CD4-positive, alpha-beta T cell treated with Interleukin-17A for 4 hours (primary cell): ENCODE measurements at regions not wholly inside any gene's neighbourhood (a gene's known extent, or its start where the extent isn't known, plus 50 kb on each side); places are given as distances from the start of the nearest gene placed in this dataset.
A peak's percentile ranks its signal among the peaks of the same experiment; 100 is the strongest.

Experiments
- DNase-seq: peaks from one replicate; pipeline ENCODE4 v3.0.0-alpha.2; 2020; ENCODE audit warnings: mixed read lengths

DNA sequence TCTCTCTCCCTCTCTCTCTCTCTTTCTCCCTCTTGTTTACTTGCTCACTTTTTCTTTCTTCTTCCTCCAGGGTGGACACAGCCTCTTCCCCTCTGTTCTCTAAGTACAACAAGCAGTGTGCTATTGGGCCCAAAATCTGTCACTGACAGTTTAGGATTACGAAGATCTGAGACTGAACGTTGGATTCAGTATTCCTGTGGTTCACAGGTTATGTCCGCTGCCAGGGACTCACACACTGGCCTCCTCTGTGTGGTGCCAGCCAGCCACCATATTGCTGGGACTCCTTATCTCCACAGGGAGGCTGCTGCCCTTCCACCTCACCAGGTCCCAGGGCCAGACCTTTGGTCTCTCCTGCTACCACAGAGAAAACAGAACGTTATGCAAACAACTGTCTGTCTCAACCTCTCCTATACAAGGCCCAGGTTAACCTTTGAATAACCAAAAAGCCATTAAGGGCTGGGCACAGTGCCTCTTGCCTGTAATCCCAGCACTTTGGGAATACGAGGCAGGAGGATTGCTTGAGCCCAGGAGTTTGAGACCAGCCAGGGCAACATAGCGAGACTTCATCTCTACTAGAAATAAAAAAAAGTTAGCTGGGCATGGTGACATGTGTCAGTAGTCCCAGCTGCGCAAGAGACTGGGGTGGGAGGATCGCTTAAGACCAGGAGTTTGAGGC lies 171.9 kb upstream of the RAB4A start:
- DNase-seq: no peak

- no peak for DNase-seq
Measured at GRCh38 chr1:229101011-229101871, 169.7 kb upstream of the RAB4A start.

GRCh38 chr1:229102741-229103391 lies 168.0 kb upstream of the RAB4A start:
- DNase-seq: no peak

GRCh38 chr1:229104654-229105053 lies 166.3 kb upstream of the RAB4A start:
- no peak for DNase-seq

GRCh38 chr1:229105109-229105508 lies 165.8 kb upstream of the RAB4A start:
- no peak for DNase-seq

GRCh38 chr1:229105822-229106525 lies 164.9 kb upstream of the RAB4A start:
- no peak for DNase-seq

DNA sequence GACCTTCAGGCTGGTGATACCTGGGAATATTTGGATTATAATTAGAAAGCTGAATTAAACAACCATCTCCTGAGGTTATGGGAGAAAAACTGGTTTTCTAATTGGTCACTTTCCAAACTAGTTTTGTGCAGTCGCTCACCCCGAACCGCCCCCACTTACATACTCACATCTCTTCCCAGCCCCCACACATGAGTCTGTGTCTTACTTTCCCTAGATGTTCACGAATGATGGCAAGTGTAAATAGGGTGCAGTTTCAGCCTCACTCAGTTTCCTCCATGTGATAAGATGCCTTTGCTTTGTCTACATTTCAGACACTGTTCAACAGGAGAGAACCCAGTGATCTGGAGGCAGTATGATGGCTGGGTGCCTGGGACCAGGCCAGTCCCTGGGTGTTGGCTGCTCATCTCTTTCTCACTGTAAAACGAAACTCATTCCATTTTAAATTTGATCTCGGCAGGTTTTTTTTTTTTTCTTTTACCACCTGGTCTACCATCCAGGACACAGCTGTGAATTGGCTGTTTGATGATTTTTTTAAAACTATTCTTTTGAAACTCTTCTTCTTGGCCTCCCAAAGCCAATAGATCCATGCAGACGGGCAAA lies 164.3 kb upstream of the RAB4A start:
- DNase-seq: no peak

DNA sequence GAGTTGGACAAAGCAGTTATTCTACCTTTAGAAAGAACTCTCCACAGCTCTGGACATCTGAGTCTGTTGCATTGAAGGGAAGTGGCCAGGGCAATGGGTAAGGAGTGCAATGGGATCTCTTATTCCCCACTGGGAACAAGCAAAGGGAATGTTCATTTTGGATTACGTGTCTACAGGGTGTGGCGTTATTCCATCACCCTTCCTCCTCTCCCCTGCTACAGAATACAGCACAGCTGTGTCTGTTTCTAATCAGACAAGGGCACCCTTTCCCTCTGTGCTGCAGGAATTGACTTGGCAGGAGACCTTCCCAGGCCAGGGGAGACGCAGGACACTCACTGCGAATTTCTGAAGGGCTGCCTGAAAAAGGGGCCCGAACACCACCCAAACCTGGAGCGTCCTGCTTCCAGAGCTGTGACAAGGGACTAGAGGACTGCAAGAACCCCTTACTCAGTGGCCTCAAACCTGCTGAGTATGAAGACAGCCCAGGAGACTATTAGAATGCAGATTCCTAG lies 163.6 kb upstream of the RAB4A start:
- no peak for DNase-seq

- DNase-seq: no peak
Measured at GRCh38 chr1:229107972-229108371, 162.9 kb upstream of the RAB4A start.

DNA sequence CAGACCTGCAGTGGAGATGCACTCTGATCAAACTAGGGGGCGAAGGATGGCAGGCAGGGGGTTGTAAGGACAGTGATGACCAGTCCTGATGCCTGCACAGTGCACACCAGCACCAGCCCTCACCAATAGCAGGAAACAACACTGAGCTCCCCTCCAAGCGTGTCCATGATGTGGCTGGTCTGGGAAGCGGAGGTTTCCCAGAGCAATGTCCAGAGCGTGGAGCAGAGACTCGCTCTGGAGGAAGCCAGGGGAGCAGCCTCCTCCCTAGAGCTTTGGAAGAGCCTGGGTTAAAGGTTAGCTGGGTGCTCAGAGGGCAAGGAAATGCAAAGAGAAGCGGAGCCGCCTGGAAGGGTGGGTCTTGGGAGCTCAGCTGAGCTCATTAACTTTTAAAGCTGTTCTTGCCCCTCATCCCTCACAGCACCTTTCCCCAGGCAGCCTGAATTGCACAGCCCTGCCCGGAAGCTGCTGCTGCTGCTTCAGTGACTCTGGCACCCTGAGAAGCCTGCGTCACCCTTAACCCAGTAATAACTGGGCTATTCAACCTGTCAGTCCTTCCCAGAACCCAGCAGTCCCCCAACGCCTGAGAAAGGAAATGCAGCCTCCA lies 162.2 kb upstream of the RAB4A start:
- no peak for DNase-seq

DNA sequence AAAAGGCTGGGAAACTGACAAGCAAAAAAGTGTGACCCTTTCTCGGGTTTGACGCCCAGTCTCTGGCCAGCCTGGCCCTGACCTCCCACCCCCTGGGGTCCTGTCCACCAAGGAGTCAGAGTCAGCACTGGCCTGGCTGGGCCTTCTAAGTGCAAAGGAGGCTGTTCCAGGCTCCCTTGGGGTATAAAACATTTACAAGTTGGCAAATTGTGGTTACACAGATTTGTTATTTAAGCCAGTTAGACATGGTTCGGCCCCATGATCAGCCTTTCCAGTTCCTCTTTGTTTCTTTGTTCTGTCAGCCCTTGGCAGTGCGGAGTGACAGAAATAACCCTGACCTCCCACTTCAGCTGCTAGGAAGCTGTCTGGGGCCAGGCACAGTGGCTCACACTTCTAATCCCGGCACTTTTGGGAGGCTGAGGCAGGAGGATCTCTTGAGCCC lies 161.6 kb upstream of the RAB4A start:
- DNase-seq: no peak

DNA sequence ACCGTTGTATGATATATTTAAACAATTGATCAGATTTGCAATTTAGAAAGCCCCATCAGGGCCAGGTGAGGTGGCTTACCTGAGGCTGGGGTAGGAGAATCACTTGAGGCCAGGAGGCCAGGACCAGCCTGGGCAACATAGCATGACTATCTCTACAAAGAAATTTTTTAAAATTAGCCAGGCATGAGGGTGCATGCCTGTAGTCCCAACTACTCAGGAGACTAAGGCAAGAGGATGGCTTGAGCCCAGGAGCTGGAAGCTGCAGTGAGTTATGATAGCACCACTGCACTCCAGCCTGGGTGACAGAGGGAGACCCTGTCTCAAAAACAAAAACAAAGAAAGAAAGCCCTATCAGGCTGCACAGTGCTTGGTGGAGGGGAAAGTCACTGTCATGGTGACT lies 159.9 kb upstream of the RAB4A start:
- no peak for DNase-seq

DNA sequence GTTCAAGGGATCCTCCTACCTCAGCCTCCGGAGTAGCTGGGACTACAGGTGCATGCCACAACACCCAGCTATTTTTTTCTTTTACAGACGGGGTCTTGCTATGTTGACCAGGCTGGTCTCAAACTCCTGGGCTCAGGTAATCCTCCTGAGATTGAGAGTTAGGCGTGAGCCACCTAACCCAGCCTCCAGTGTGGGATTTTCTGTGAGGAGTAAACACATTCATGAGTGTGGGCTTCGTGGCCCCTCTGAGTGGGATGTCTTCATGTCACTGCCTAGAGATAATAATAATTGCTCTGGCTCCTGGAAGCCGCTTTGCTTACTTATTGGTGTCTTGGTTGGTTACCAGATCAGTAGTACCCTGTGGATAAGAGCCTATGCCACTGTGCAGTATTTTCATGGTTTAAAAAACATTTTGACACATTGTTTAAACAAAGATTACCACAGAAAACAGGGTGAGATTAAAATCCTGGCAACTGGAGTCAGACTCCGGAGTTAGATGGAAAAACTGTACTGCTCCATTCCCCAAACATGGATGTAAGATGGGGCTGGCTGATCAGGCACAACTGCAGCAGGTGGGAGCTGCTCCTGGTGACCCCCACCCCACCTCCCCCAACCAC lies 159.1 kb upstream of the RAB4A start:
- DNase-seq: no peak

GRCh38 chr1:229112832-229113548 lies 157.9 kb upstream of the RAB4A start:
- DNase-seq: no peak

DNA sequence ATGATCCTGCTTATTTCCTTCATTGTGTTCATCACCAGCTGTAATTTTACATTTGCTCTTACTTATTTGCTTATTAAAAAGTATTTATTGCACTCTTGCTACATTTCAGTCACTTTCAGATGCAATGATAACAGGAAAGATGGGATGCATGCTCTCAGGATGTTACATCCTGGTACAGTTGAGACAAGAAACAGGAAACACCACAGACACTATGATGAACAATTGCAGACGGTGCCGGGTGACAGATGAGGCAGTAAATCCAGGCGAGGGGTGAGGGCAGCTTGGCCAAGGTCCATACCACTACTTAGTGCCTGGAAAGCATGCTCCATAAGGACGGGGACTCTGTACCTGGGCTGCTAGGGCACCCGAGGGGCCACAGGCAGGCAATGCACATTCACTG lies 156.6 kb upstream of the RAB4A start:
- DNase-seq: peak; percentile 32

GRCh38 chr1:229114850-229115365 lies 156.0 kb upstream of the RAB4A start:
- no peak for DNase-seq

- no peak for DNase-seq
Measured at GRCh38 chr1:229116114-229116513, 154.8 kb upstream of the RAB4A start.

- DNase-seq: no peak
Measured at GRCh38 chr1:229117664-229118300, 153.1 kb upstream of the RAB4A start.

DNA sequence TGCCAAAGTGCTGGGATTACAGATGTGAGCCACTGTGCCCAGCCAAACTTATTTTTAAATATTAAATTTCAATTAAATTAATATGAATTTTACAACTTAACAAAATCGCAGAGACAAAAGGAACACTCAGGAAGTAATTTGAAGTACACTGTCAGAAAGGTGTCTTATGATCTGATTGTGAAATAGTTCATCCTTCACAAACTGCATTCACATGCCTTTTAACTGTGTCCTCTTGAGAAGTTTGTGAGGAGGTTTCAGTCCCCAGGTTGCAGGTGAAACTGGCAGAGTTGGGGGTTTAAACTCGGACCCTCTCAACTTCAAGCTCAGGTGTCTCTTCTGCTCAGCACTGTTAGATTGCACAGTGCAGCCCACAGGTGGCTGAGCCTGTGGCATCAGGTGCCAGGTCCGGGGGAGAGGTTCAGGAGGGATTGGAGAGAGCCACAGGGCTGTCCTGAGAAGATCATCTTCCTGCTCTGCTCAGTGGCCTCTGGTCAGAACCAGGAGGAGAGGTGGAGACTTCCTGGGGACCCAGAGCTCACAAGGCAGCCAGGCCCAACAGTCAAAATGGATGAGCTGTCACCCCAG lies 152.3 kb upstream of the RAB4A start:
- no peak for DNase-seq

DNA sequence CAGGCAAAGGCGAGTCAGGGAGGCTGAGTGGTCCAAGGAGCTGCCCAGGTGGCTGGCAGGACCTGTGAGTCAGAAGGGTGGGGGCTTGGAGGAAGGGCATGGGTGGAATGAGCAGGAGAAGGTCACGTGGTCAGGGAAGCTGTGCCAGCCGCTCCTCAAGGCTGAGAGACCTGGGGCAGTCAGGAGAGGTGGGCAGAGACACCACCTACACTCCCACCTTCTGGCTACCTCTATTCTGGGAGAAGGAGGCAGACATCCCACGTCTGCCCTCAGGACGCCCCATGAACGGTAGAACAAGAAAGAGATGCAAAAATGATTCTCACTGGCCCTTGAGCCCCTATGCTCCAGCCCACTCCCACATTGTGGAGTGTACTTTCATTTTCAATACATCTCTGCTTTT lies 151.8 kb upstream of the RAB4A start:
- DNase-seq: no peak
